SK-N-SH treated with all-trans-retinoic acid at 6 μM for 48 hours (cell line): ENCODE measurements at regions not wholly inside any gene's neighbourhood (a gene's known extent, or its start where the extent isn't known, plus 50 kb on each side); places are given as distances from the start of the nearest gene placed in this dataset.

Experiments
- ARNTL ChIP-seq: fragments of 450-650 bp; formaldehyde crosslinking; IDR thresholded peaks from 2 replicates; pipeline ENCODE4 v1.5.0; 2020; ENCODE audit warnings: low read depth, mild to moderate bottlenecking, moderate library complexity, borderline replicate concordance
- BACH2 ChIP-seq: fragments of 250-450 bp; sonication (Bioruptor Pico); IDR thresholded peaks from 2 replicates; pipeline ENCODE4 v1.9.0; 2021; ENCODE audit warnings: mild to moderate bottlenecking, borderline replicate concordance
- CSDC2 ChIP-seq: fragments of 250-450 bp; sonication (Bioruptor Pico); IDR thresholded peaks from 2 replicates; pipeline ENCODE4 v1.5.0; 2020; ENCODE audit warnings: mild to moderate bottlenecking, moderate library complexity
- ISL1 ChIP-seq: fragments of 250-450 bp; sonication (Bioruptor Pico); IDR thresholded peaks from 2 replicates; pipeline ENCODE4 v2.1.2; 2022; ENCODE audit warnings: mild to moderate bottlenecking, moderate library complexity
- PATZ1 ChIP-seq: fragments of 250-450 bp; sonication (Bioruptor Pico); IDR thresholded peaks from 2 replicates; pipeline ENCODE4 v1.8.0; 2020; ENCODE audit warnings: mild to moderate bottlenecking, moderate library complexity, borderline replicate concordance
- TCF4 ChIP-seq: fragments of 250-450 bp; sonication (Bioruptor Pico); IDR thresholded peaks from 2 replicates; pipeline ENCODE4 v1.8.0; 2021; ENCODE audit warnings: mild to moderate bottlenecking, moderate library complexity, borderline replicate concordance
- TSHZ2 ChIP-seq: fragments of 250-450 bp; sonication (Bioruptor Pico); IDR thresholded peaks from 2 replicates; pipeline ENCODE4 v1.5.0; 2020; ENCODE audit warnings: mild to moderate bottlenecking, moderate library complexity
- ZFP3 ChIP-seq: fragments of 250-450 bp; sonication (Bioruptor Pico); IDR thresholded peaks from 2 replicates; pipeline ENCODE4 v1.5.0; 2020; ENCODE audit warnings: mild to moderate bottlenecking, moderate library complexity
- ZNF70 ChIP-seq: fragments of 450-650 bp; formaldehyde crosslinking; IDR thresholded peaks from 2 replicates; pipeline ENCODE4 v1.5.0; 2020; ENCODE audit warnings: mild to moderate bottlenecking, moderate library complexity
- ZNF8 ChIP-seq: fragments of 450-650 bp; formaldehyde crosslinking; IDR thresholded peaks from 2 replicates; pipeline ENCODE4 v1.5.0; 2020; ENCODE audit warnings: mild to moderate bottlenecking, moderate library complexity

- no peak for TF ChIP-seq BACH2 (CRISPR knock-in tag)
- TF ChIP-seq PATZ1 (CRISPR knock-in tag): no peak
- TF ChIP-seq ZNF70: no peak
- TF ChIP-seq ISL1: no peak
- no peak for TF ChIP-seq CSDC2
- no peak for TF ChIP-seq ARNTL (CRISPR knock-in tag)
- no peak for TF ChIP-seq TCF4
- no peak for TF ChIP-seq TSHZ2 (CRISPR knock-in tag)
- no peak for TF ChIP-seq ZNF8 (CRISPR knock-in tag)
- TF ChIP-seq ZFP3 (CRISPR knock-in tag): no peak
These were observed 159.2 kb downstream of the PAWR start for GRCh38 chr12:79531518-79531917.
